ENCODE measurements at regions not wholly inside any gene's neighbourhood (a gene's known extent, or its start where the extent isn't known, plus 50 kb on each side); places are given as distances from the start of the nearest gene placed in this dataset.
A peak's percentile ranks its signal among the peaks of the same experiment; 100 is the strongest.
"Not testable (repeated sequence)": the region's sequence is repeated elsewhere in the genome, so short reads cannot be mapped to it uniquely, and the experiment has no call there.

- no peak for DNase-seq (ENCODE audit: low read depth in 2 of 2)
Observed at GRCh38 chr15:78708713-78709260, 67.8 kb upstream of the CHRNB4 start.

- DNase-seq (ENCODE audit: low read depth in 2 of 2): not testable (repeated sequence)
Observed at GRCh38 chr15:78706481-78707235, 65.6 kb upstream of the CHRNB4 start.

GRCh38 chr15:78703334-78704056 lies 62.5 kb upstream of the CHRNB4 start:
- DNase-seq (ENCODE audit: low read depth in 2 of 2): not testable (repeated sequence)

- DNase-seq (ENCODE audit: low read depth in 2 of 2): no peak
Observed at GRCh38 chr15:78702609-78703333, 61.8 kb upstream of the CHRNB4 start.

GRCh38 chr15:78697449-78697848 lies 56.4 kb upstream of the CHRNB4 start:
- DNase-seq (ENCODE audit: low read depth in 2 of 2): no peak

- DNase-seq (ENCODE audit: low read depth in 2 of 2): no peak
Observed at GRCh38 chr15:78696436-78696835, 55.4 kb upstream of the CHRNB4 start.

GRCh38 chr15:78695854-78696253 lies 54.8 kb upstream of the CHRNB4 start:
- DNase-seq (ENCODE audit: low read depth in 2 of 2): no peak

- DNase-seq (ENCODE audit: low read depth in 2 of 2): no peak
Observed at GRCh38 chr15:78695046-78695671, 54.1 kb upstream of the CHRNB4 start.

- no peak for DNase-seq (ENCODE audit: low read depth in 2 of 2)
Observed at GRCh38 chr15:78691851-78692421, 50.9 kb upstream of the CHRNB4 start.

- peak; percentile 21 to 23 for DNase-seq (ENCODE audit: low read depth in 2 of 2)
Observed at GRCh38 chr15:78691167-78691850, 50.3 kb upstream of the CHRNB4 start.
